ENCODE measurements at regions not wholly inside any gene's neighbourhood (a gene's known extent, or its start where the extent isn't known, plus 50 kb on each side); places are given as distances from the start of the nearest gene placed in this dataset.

DNA sequence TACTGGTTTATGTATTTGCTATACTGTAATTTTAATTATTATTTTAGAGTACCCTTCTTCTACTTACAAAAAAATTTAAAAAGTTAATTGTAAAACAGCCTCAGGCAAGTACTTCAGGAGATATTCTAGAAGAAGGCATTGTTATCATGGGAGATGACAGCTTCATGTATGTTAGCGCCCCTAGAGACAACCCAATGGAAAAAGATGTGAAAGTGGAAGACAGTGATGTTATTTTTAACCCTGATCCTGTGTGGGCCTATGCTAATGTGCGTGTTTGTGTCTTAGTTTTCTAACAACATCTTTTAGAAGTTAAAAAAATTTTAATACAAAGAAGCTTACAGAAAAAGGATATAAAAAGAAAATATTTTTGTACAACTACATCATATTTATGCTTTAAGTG is 205.0 kb downstream of the FAM76B start:
- TF ChIP-seq POLR2AphosphoS5 (IDR thresholded peaks at IDR 0.05; ENCODE audit: low read depth, low read length), result no peak
- TF ChIP-seq, protein P1, sequence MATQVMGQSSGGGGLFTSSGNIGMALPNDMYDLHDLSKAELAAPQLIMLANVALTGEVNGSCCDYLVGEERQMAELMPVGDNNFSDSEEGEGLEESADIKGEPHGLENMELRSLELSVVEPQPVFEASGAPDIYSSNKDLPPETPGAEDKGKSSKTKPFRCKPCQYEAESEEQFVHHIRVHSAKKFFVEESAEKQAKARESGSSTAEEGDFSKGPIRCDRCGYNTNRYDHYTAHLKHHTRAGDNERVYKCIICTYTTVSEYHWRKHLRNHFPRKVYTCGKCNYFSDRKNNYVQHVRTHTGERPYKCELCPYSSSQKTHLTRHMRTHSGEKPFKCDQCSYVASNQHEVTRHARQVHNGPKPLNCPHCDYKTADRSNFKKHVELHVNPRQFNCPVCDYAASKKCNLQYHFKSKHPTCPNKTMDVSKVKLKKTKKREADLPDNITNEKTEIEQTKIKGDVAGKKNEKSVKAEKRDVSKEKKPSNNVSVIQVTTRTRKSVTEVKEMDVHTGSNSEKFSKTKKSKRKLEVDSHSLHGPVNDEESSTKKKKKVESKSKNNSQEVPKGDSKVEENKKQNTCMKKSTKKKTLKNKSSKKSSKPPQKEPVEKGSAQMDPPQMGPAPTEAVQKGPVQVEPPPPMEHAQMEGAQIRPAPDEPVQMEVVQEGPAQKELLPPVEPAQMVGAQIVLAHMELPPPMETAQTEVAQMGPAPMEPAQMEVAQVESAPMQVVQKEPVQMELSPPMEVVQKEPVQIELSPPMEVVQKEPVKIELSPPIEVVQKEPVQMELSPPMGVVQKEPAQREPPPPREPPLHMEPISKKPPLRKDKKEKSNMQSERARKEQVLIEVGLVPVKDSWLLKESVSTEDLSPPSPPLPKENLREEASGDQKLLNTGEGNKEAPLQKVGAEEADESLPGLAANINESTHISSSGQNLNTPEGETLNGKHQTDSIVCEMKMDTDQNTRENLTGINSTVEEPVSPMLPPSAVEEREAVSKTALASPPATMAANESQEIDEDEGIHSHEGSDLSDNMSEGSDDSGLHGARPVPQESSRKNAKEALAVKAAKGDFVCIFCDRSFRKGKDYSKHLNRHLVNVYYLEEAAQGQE (IDR thresholded peaks at IDR 0.05; ENCODE audit: insufficient read depth in 1 of 2, low read depth in 2 of 2, low read length in 2 of 2), result no peak
- no peak for TF ChIP-seq TAF1 (IDR thresholded peaks at IDR 0.05; ENCODE audit: borderline replicate concordance, insufficient read depth, low read length)
- TF ChIP-seq SIN3A (IDR thresholded peaks at IDR 0.05; ENCODE audit: borderline replicate concordance, insufficient read depth, low read length), result no peak
- TF ChIP-seq FOXP2 (optimal IDR thresholded peaks at IDR 0.05; ENCODE audit: borderline replicate concordance, extremely low read depth, extremely low read length, insufficient read depth), result no peak
